ENCODE measurements at regions not wholly inside any gene's neighbourhood (a gene's known extent, or its start where the extent isn't known, plus 50 kb on each side); places are given as distances from the start of the nearest gene placed in this dataset.
"Not testable (repeated sequence)": the region's sequence is repeated elsewhere in the genome, so short reads cannot be mapped to it uniquely, and the experiment has no call there.

GRCh38 chr2:5590886-5591285 is 101.3 kb upstream of the SOX11 start:
- DNase-seq, result no peak

DNA sequence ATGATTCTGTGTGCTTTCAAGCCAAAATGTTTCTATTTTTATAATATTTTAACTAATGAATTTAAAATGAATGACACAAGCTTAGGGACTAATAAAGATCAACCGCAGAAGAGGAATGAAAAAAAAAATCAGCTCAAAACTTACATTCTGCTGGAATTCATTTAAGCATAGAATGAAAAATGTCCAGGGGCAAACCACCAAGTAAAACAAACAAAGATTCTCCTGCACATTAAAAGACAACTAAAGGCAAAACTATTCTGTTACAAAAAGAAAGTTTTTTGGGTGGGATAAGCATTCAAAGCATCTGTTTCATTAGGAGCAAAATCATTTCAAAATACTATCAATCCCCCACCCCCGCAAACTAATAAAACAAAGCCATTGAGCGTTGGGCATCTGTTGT is 99.3 kb upstream of the SOX11 start:
- DNase-seq, result peak; percentile 83

GRCh38 chr2:5594249-5594695 is 97.9 kb upstream of the SOX11 start:
- peak; percentile 65 for DNase-seq

DNA sequence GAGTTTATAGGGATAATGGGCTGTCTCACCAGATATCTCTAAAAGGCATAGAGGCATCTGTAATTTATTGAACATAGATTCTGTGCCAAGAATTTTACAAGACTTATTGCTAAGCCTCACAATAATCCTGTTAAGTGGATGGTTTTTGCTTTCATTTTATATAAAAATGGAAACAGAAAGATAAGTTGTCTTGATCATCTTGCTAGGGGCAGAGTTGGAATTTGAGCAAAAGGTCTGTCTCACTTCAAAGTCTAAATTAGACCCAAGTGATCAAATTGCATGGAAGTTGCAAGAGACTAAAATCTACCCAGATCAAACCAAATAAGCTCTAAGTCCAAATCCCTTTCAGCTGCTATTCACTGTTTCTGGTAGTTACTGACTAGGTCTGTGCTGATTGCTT is 95.3 kb upstream of the SOX11 start:
- DNase-seq, result no peak

- no peak for DNase-seq
These were observed 94.0 kb upstream of the SOX11 start for GRCh38 chr2:5598156-5598555.

DNA sequence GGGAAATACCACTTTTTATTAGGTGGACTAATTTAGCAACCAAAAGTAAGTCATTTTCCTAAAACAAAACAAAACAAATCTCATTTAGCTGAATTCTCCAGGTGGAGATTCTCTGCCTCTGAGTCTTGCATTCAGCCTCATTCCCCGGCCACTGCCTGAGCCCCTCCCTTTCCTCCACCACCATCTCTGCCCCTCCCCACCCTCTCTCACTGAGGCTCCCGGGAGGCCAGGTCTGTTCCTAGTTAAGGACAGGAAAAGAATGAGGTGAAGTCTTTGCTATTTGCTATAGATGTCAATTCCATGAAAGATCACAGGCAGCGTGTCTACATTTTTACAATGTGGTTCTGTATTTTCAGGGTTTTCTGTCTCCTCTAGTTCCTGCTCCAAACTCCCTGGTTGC is 83.0 kb upstream of the SOX11 start:
- DNase-seq, result peak; percentile 52

DNA sequence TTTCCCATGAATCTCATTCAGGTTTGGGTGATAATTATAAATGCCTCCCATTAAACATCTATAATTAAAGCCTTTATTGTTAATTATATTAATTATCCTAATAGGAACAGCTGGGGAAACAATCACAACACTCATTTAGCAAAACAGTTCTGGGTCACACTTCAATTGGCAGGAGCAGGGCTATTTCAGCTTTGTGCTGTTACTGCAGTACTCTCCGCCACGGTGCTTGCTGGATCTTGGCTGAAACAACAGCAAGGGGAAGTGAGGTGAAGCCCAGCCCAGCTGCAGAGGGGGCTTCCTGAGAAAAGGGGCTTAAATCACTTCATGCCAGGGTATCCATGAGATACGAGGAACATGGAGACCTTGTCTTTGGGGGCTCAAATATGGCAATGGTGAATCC is 79.5 kb upstream of the SOX11 start:
- DNase-seq, result no peak

- DNase-seq, result no peak
These were observed 76.2 kb upstream of the SOX11 start for GRCh38 chr2:5616019-5616418.

DNA sequence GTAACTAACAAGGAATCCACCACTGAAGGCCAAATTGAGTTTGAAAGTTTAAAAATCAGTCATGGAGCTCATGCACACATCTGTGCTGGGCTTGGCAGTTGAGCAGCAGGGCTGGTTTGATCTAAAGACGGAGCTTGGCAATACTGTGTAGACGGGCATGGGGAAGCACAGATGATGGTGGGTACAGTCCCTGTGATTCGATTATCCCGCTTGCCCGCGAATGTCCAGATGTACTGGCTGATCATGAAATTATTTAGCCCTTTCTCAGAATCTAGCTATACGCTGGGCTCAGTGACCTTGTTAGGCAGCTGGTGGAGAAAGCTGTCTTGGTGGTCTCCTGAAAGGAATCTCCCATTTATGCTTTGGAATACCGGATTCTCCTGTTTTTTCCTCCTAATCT is 74.8 kb upstream of the SOX11 start:
- no peak for DNase-seq

DNA sequence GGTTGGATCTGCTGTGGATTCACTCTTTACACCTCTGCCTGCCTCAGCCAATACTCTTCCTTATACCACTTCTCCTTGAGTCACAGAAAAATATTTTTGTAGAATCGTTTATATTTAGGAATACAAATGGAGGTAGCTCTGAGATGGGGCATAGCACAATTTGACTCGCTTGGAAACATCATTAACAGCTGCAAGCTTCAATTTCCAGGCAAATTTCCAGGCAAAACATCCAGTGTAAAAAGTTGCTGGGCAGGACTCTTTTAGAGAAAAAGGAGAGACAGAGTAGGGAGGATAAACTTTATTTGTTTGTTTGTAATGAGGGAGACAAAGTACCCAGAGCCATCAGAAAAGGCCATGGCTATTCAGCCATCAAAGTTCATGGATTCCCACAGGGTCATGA is 74.4 kb upstream of the SOX11 start:
- DNase-seq, result no peak

- no peak for DNase-seq
These were observed 73.9 kb upstream of the SOX11 start for GRCh38 chr2:5618271-5618670.

GRCh38 chr2:5625556-5626065 is 66.6 kb upstream of the SOX11 start:
- DNase-seq, result not testable (repeated sequence)

DNA sequence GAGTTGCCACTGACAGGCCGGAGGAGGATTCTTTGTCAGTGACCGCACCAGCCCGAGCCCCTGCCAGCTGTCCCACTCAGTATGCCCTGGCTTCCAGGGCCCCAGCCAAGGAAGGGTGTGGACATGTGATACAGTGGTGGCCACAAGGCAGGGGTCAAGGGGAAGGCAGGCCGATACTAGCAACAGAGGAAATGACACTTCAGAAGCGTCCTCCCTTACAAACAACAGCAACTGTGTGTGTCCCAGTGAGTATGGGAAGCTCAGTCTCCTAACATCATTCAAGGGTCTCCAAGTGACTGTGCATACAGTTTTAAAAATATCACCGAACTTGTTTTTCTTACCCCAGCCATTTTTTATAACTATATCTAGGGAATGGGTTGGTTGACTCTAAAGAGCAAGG is 63.7 kb upstream of the SOX11 start:
- not testable (repeated sequence) for DNase-seq

- not testable (repeated sequence) for DNase-seq
These were observed 62.7 kb upstream of the SOX11 start for GRCh38 chr2:5629510-5629909.

DNA sequence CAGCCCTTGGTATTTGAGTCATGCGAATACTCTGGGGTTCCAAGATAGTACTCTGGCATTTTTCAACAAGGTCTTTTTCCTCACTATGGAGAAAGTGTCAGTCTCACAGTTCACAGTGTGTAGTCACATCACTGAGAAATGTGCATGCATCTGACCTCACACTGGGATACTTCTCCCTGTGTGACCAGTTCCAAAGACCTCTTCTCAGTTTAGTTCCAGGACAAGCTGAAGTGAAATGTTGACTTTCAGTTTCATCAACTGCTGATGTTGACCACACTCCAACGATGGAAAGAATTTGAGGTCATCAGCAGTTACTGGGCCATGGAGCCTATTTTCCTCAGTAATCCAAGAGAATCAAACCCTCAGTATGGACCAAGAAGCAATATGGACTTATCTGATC is 55.1 kb upstream of the SOX11 start:
- peak; percentile 15 for DNase-seq

All from fibroblast of skin of abdomen (primary cell).